Left cardiac atrium (tissue), 4 donors: ENCODE measurements at regions not wholly inside any gene's neighbourhood (a gene's known extent, or its start where the extent isn't known, plus 50 kb on each side); places are given as distances from the start of the nearest gene placed in this dataset.
A peak's percentile ranks its signal among the peaks of the same experiment; 100 is the strongest.

Source experiments
- ATAC-seq, 2 donors: fragments of 200-7000 bp; cut with Tn5 transposase; one replicate each; pipeline ENCODE4 v1.9.1; 2020; ENCODE audit warnings: mild to moderate bottlenecking in 2 of 2, moderate library complexity in 2 of 2
- DNase-seq: peaks from one replicate; pipeline ENCODE4 v3.0.0-alpha.2; 2020
- intact Hi-C, 2 donors: fragments of 100-400 bp; cut with DNase I; formaldehyde crosslinking; loops; one replicate each; pipeline versions ENCODE4 v1.14.1 to v1.15.1; 2022 to 2023
- donor health status: DM: no; HTN: yes; CAD: no.
- donor health status: DM: no; HTN: yes; CAD: no; lungs with severe emphysema.
- donor health status: DM: yes; HTN: yes; CAD: no.
- donor health status: Dilated cardiomyopathy.

DNA sequence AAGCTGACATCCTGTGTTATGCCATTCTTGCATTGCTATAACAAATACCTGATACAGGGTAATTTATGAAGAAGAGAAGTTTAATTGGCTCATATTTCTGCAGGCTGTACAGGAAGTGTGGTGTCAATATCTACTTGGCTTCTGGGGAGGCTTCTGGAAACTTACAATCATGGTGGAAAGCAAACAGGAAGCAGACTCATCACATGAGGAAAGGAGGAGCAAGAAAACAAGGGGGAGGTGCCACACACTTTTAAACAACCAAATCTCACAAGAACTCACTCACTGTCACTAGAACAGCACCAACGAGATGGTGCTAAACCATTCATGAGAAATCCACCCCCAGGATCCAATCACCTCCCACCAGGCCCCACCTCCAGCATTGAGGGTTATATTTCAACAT is 143.1 kb upstream of the GGTLC1 start:
- no peak for ATAC-seq
- intact Hi-C loops: no loop called here
- no peak for DNase-seq

DNA sequence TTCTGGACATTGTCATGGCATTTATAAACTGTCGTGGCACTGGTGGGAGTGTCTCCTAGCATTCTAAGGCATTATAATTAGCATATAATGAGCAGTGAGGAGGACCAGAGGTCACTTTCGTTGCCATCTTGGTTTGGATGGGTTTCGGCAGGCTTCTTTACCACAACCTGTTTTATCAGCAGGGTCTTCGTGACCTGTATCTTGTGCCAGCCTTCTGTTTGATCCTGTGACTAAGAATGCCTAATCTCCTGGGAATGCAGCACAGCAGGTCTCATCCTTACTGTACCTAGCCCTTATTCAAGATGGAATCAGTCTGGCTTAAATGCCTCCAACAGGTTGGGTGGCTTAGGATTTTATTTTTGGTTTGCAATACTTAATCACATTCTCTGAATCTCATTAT is 142.7 kb upstream of the GGTLC1 start:
- DNase-seq (no peak), ATAC-seq (no peak)
- intact Hi-C loops: no loop called here

DNA sequence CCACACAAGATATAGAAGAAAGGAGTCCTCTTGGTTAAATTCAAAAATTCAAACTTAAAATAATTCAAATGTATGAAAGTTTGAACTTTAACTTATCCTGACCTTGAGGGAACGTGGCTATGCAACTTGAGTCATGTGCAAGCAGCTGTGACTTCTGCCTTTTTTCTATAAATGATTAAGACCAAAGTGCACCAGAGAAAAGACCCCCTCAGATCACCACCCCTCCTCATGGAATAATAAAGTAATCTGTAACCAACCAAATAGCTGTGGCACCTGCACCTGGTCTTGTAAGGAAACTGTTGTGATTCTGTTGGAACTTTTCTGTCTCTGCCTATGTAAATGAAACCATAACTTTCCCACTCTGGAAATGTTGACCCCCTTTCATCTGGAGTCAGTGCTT is 141.1 kb upstream of the GGTLC1 start:
- ATAC-seq (no peak), DNase-seq (no peak)
- intact Hi-C loops: no loop called here

GRCh38 chr20:24124951-24125650 is 136.5 kb upstream of the GGTLC1 start:
- DNase-seq (no peak), ATAC-seq (no peak)
- intact Hi-C loops: no loop called here

- intact Hi-C loops: no loop called here
- ATAC-seq (no peak), DNase-seq (no peak)
Observed at GRCh38 chr20:24124003-24124402, 135.4 kb upstream of the GGTLC1 start.

DNA sequence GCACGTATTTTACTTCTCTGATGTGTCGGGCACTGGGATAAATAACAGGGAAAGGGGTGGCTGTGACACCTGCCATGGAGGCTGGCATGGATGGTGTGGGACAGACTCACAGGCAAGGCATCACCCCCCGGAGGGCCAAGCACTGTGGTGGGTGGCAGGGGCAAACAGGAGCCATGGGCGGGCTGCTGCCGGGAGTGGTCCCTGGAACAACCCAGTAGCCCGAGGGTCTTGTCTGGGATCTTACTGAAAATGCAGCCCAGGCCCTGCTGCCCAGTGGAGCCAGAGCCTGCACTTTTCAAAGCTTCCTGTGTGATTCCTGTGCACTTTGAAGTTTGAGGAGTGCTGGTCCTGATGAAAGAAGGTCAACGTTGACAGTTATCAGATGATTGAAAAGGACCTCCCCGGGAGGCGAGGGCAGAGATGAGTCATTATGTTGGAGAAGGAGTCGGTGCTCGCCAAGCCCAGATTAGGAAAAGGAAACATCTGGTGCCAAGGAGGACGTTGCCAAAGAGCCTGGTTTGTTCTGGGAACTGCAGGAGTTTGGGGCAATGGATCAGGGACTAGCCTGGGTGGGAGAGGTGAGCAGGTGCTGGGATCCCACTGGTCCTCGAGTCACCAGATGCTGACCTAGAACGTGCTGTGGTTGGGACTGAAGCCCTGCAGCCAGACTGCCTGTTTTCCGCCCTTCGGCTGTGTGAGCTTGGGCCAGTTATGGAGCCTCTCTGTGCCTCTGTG is 130.0 kb upstream of the GGTLC1 start:
- intact Hi-C loops: no loop called here
- DNase-seq: peak; percentile 61
- ATAC-seq: peak; percentile 46 to 88

GRCh38 chr20:24118034-24118433 is 129.5 kb upstream of the GGTLC1 start:
- intact Hi-C loops: no loop called here
- ATAC-seq: no peak

DNA sequence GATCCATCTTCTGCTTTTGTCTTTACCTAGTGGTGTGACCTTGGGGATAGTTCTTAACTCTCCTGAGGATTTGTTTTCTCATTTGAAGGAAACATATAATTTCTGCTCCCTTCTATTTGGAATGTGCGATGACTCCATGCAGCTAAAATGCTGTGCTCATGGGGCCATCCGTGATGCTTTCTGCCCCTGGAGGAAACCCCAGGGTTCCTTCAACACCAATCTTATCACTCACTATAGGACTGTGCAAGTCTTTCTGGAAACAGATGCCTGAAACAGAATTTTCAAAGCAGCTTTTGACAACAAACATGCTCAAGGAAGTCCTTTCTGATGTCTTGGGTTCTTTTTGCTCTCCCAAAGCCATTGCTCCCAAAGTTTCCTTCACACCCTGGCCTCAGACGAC is 128.8 kb upstream of the GGTLC1 start:
- ATAC-seq (no peak), DNase-seq (no peak)
- intact Hi-C loops: no loop called here

More at GRCh38 chr20:24118034-24118433, 129.5 kb upstream of the GGTLC1 start:
- no peak for DNase-seq

DNA sequence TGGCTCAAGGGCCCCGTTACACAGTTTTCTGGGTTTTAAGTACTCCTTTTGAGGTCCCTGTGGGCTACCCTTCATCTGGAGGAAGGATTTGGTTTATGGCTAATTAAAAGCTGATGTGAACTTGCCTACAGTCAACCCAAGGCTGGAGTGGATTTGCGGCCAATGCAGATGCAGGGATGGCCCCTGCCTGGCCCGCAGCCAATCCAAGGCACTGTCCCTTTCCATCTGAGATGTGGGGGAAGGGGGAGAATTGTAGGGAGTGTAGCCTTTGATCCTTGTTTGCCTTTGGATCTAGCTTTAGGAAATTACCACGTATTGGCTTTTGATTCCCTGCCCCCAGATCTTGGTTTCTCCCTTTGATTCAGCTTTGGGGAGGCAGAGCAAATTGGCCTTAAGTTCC is 128.0 kb upstream of the GGTLC1 start:
- intact Hi-C loops: no loop called here
- no peak for ATAC-seq
- DNase-seq: no peak

GRCh38 chr20:24112360-24112759 is 123.8 kb upstream of the GGTLC1 start:
- intact Hi-C loops: no loop called here
- DNase-seq (no peak), ATAC-seq (no peak)

DNA sequence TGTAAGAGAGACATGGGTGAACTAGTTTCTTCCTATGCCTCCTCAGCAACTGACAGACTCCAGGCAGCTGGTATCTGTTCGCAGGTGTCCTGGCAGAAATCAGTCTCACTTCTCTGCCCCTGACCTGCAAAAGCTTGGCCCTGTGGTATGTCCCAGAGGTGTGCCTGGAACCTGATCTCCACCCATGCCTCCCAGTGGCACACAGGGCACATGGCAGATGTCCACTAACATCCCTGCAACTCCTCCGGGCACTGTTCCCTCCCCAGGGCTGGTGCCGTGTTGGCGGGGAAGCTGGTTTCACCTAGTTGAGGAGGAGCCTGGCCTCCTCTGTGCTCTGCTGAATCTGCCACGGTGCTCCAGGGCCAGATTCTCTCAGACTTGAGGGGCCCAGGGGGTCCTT is 123.3 kb upstream of the GGTLC1 start:
- DNase-seq (no peak), ATAC-seq (no peak)
- intact Hi-C loops: no loop called here

DNA sequence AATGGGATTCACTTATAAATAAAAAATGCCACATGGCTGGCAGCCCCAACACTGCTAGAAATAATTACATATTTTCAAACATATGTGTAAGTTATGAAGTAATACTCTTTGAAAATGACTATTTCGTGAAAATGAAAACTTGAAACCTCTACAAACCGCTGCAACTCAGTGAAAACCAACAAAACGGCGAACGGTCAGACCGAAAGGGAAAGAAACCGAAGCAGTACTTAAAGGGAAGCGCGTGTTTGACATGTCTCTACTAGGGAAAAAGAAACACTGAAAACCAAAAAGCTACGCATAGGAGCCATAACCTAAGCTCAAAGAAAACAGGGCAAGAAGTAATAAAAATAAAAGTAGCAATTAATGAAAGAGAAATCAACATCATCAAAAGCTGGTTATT is 121.0 kb upstream of the GGTLC1 start:
- ATAC-seq (no peak), DNase-seq (no peak)
- intact Hi-C loops: no loop called here

DNA sequence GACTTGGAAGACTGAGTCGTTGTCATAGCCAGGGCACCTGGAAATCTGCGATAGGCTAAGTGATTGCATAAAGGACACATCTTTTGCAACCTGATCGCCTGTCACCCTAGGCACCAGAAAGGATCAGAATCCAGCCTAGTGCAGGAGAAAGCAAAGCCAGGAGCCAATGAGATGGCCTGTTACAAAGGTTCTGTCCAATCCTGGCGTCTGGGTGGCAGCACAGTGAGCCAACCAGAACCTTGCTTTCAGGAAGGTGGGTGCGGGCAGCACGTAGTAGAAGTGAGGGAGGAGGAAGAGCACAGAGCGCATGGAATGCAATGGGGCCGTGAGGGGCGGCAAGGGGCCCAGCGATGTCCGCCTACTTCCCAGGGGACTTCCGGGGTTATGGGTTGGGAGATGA is 120.4 kb upstream of the GGTLC1 start:
- no peak for DNase-seq
- intact Hi-C loops: no loop called here

DNA sequence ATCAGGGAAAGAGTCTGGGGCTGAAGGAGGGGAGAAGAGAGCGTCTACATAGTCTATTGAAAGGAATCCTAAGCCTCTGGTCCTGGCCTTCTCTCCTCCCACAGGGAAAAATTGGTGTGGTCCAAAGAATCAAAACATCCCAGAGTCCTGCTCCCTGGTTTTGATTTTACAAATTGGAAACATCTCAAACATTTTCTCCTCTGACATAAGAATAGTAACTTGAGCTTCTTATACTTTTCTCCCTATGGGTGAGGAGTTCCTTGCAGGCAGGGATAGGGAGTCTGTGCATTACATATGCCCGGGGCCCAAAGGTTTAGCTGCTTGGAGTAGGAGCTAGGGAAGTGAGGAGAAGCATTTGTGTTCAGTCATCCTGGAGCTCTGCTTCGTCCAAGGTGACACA is 120.0 kb upstream of the GGTLC1 start:
- DNase-seq: no peak
- intact Hi-C loops: no loop called here
- no peak for ATAC-seq

More for the DNA sequence above, 120.4 kb upstream of the GGTLC1 start:
- peak in 1 of 2 donors; percentile 38 for ATAC-seq

DNA sequence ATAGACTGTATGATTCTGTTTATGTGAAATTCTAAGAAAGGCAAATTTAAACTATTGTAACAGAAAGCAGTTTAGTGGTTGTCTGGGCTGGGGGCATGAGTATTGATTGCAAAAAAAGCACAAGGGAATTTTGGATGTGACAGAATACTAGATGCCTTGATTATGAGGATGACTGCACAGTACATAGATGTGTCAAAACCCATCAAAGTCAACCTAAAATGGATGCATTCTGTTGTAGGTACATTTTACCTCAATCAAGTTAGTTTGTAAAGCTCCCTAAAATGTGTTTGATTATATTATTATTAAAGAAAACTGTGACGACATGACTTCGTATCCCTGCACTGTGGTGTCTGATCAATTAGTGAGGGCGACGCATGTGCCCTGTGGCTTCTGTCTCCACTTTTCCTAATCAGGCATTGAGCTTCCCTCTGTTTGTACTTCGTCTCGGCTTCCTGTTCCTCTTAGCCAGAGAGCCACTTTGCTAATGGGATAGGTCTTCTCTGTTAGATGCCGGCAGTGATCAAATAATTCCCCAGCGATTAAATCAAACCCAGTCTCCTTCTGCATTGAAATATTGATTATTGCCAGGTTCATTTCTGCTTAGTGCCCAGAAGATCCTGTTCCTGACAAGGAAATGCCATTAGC is 118.3 kb upstream of the GGTLC1 start:
- no peak for DNase-seq
- intact Hi-C loops: no loop called here
- no peak for ATAC-seq

- DNase-seq: no peak
- intact Hi-C loops: no loop called here
- no peak for ATAC-seq
Observed at GRCh38 chr20:24106150-24106800, 117.7 kb upstream of the GGTLC1 start.

DNA sequence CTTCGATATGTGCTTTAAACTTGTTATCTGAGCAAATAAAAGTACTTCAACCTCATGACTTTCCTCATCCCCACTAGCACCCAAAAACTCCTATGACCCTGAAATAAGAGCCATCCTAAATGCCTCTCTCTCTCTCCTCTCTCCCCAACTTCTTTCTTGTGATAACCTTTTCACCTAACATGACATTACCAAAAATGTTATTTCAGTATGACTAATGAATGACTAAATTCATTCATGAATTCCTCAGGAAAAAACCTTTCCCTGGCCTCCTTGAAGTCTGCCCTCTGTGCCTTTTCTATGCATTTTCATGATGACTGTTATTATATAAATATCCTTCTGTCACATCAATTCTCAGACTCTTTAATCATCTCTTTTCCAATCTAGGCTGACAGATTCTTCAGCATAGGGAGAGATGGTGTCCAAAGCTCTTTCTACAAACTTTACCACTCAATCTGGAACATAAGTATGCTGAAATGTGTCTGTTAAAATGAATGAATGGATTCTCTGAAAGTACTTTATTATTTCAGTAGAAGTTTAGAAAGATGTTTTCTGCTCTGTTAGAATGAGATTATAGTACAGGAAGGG is 114.3 kb upstream of the GGTLC1 start:
- intact Hi-C loops: no loop called here
- ATAC-seq (no peak), DNase-seq (no peak)

- intact Hi-C loops: no loop called here
- no peak for ATAC-seq
- DNase-seq: no peak
Observed at GRCh38 chr20:24102290-24102689, 113.7 kb upstream of the GGTLC1 start.

- intact Hi-C loops: no loop called here
- DNase-seq (peak; percentile 42), ATAC-seq (peak; percentile 81 to 86)
Observed at GRCh38 chr20:24100370-24101011, 111.9 kb upstream of the GGTLC1 start.
